GM21390 (cell line): ENCODE measurements at regions not wholly inside any gene's neighbourhood (a gene's known extent, or its start where the extent isn't known, plus 50 kb on each side); places are given as distances from the start of the nearest gene placed in this dataset.
"Not testable (repeated sequence)": the region's sequence is repeated elsewhere in the genome, so short reads cannot be mapped to it uniquely, and the experiment has no call there.

Experiments
- ATAC-seq: cut with Tn5 transposase; IDR thresholded peaks from one replicate; pipeline ENCODE4 v1.9.1; 2021; ENCODE audit not compliant: unreplicated experiment

GRCh38 chr13:66074018-66074615 lies 1156.0 kb downstream of the PCDH9 start:
- no peak for ATAC-seq

DNA sequence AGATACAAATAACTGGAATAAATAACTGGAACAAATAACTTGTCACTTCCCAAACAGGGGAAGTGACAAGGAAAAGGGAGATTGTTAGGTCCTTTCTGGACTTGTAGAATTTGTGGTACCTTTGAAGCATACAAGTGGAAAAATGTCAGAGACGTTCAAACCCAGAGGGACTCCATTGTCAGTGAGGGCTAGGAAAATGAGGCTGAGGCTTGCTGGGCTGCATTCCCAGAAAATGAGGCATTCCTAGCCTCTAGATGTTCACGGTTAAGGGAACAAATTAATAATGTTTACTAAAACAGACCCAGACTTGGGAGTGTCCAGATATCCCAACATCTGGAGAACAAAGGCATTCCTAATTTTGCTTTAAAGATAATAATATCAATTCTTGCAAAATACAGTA lies 1158.0 kb downstream of the PCDH9 start:
- not testable (repeated sequence) for ATAC-seq

DNA sequence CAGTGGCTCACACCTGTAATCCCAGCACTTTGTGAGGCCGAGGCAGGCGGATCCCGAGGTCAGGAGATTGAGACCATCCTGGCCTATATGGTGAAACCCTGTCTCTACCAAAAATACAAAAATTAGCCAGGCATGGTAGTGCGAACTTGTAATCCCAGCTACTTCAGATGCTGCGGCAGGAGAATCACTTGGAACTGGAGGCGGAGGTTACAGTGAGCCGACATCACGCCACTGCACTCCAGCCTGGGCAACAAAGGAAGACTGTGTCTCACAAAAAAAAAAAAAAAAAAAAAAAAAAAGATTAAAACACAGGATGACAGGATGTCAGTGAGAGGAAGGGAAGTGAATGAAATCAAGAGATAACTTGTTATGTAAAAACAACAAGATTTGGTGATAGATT lies 1158.5 kb downstream of the PCDH9 start:
- no peak for ATAC-seq

DNA sequence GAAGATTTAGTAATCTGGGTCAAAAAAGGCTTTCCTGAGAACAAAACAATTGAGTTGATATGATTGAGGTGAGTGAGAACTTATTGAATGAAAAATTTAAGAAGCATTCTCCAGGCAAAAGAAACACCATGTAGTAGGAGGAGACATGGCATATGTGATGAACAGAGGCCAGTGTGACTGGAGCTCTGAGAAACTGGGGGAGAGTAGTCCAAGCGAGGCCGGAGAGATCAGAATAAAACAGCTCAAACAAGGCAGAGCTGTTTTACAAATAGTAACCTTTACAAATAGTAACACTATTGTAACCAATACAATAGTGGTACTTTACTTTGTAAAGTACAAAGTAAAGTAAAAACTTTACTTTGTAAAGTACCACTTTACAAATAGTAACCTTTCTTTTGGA lies 1159.1 kb downstream of the PCDH9 start:
- ATAC-seq = no peak

- ATAC-seq = no peak
These were observed 1160.6 kb downstream of the PCDH9 start for GRCh38 chr13:66069570-66069969.

DNA sequence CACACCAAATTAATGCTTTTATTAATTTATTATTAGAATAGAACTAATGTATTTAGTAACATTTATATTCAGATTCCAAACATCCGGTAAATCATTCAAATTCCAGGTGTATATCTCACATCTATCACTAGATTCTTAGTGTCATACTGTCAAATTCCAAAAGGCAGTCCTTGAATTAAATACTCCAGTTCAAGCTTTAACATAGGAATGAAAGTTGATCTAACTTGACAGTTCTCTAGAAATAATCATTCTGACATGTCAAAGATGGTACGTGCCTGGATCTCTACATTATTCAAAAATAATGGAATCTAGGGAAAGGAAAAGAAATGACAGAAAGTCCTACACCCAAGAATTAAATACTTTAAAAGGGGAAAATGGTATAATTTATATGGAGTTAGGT lies 1161.5 kb downstream of the PCDH9 start:
- ATAC-seq = no peak

- ATAC-seq = no peak
These were observed 1181.2 kb downstream of the PCDH9 start for GRCh38 chr13:66048888-66049287.

DNA sequence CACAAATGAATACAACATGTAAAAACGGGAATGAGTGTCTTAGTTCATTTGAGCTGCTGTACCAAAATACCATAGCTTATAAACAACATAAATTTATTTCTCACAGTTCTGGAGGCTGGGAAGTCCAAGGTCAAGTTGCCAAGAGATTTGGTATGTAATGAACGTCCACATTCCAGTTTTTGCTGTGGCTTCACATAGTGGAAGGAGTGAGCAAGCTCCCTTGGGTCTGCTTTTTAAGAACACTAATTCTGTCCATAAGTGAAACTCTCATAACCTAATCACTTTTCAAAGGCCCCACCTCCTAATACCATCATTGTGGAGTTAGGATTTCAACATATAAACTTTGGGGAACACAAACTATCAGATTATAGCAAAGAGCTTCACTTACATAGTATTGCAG lies 1189.6 kb downstream of the PCDH9 start:
- no peak for ATAC-seq

- ATAC-seq = no peak
These were observed 1193.0 kb downstream of the PCDH9 start for GRCh38 chr13:66037096-66037495.

DNA sequence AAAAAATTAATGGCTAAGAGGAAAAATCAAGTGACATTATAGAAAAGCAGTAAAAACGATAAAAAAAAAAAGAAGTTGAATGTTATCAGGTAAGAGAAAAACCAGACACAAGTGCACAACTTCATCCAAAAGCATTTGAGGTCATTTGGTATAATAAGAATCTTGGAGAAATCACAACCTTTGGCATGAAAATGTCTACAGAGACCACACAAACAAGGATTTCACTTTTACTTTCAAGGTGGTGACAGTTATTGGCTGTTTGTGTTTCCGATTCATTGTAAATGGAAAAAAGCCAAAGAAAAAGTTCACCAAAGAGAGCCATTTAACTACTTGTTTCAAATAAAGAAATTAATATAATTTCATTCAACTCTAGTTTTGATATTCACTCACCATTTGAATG lies 1193.5 kb downstream of the PCDH9 start:
- no peak for ATAC-seq

- no peak for ATAC-seq
These were observed 1194.0 kb downstream of the PCDH9 start for GRCh38 chr13:66036024-66036614.

DNA sequence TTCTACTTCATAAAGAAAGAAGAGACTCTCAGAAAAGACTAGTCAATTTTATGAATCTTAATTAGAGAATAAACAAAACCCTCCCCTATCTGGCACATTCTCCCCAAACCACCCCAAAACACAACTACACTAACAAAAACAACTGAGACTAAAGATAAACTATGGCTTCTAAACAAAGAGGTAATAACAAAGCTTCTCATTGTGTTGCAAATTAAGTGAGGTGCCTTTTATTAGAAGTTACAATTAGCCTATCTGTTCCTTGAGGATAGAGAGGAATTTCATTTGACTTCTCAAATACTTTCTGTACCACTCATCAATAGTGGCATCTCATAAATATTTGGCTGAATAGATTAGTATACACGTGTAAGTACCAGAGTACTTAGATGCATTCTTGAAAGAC lies 1196.2 kb downstream of the PCDH9 start:
- ATAC-seq = no peak

DNA sequence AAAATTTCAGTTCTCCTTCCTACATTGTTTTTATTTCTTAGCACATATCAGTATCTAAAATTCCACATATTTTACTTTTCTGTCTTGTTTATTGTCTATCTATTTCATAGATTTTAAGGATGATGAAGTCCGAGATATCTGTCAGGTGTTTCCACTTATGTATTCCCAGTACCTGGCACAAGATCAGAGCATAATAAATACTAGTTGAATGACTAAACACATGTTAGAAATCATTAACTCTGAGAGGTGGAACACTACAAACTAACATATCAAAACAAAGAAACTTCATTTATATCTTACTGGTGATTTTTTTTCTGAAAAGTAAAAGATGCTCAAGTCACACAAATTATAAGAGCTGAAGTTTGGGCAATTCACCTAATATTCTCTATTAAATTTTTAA lies 1208.3 kb downstream of the PCDH9 start:
- no peak for ATAC-seq

DNA sequence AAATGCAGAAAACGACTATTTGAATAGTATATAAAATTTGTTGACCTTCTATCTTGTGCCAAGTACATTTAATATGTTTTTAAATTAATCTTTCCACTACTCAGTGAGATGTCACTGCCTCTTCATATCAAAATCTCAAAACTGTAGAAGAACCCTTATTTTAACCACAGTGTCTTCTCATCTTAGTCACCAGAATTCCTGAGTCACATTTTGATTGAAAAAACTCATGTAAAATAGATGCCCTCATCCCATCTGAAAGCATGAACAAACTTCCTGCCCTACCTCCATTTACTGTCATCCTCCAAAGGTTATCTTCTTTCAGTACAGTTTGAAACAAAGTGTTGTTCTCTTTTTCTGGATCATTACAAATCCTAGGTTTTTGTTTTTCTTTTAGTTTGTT lies 1215.4 kb downstream of the PCDH9 start:
- ATAC-seq = no peak

GRCh38 chr13:66009241-66009640 lies 1220.9 kb downstream of the PCDH9 start:
- no peak for ATAC-seq

DNA sequence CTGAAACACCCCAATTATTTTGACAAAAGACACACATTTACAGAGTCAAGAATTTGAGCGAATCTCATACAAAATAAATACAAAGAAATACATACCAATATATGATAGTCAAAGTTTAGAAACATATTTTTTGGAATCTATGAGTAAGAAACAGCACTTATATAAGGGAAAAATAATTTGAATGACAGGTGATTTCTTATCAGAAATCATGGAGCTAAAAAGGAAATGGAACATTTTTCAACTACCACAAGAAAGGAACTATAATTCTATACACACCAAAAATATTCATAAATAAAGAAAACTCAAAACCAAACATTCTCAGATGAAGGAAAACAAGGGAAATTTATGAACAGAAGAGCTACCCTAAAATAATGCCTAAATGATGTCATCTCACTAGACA lies 1226.6 kb downstream of the PCDH9 start:
- ATAC-seq = no peak

DNA sequence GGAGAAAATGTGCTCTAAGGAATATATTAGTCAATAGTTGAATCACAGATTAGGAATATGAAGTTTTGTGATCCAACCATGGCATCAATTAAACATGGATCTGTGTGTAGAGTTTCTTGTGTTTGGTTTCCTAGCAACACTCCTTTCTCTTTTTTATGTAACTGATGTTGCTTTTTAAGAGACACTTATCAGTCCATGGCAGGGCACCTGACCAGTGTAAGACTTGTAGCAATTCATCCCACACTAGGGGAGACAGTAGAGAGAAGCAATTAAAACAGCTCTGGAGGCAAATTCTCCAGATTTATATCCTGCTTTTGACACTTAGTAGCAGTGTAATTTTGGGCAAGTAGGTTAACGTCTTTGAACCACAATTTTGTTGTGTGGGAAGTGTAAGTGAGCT lies 1229.0 kb downstream of the PCDH9 start:
- no peak for ATAC-seq

GRCh38 chr13:65999411-65999810 lies 1230.7 kb downstream of the PCDH9 start:
- no peak for ATAC-seq

DNA sequence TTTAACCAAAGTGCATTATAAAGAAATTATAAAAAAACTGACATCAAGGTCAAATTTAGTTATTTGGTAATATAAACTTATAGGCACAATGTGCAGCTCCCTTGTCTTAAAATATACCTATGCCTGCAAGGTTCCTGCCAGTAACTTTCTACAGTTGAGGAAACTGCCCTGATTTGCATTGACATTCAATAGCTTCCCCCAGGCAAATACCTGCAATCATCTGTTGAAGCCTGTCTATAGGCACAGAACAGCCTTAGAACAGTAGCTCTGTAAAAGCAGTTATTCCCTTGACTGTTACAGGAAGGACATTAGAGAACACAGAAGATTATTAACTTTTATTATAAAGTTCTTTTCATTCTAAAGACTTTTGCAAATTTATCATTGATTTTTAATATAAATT lies 1239.5 kb downstream of the PCDH9 start:
- no peak for ATAC-seq

GRCh38 chr13:65985612-65986011 lies 1244.5 kb downstream of the PCDH9 start:
- ATAC-seq = no peak

GRCh38 chr13:65977525-65977924 lies 1252.6 kb downstream of the PCDH9 start:
- no peak for ATAC-seq

DNA sequence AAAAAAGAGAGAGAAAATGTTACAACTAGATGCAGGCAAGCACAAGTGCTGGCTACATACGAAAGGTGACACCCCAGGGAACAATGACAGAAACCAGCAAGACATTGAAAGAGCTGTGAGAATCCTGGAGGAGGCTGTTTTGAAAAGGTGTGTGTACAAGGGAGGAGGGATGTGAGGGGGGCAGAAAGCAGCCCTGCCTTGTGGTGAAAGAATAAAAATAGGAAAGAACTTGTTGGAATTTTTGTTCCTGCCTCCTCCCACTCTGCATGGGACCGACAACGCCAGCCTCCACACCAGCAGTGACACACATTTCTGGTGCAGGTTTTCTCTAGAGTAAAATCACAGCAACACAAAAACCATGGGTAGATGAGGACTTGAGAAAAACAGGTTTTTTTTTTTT lies 1258.6 kb downstream of the PCDH9 start:
- no peak for ATAC-seq

DNA sequence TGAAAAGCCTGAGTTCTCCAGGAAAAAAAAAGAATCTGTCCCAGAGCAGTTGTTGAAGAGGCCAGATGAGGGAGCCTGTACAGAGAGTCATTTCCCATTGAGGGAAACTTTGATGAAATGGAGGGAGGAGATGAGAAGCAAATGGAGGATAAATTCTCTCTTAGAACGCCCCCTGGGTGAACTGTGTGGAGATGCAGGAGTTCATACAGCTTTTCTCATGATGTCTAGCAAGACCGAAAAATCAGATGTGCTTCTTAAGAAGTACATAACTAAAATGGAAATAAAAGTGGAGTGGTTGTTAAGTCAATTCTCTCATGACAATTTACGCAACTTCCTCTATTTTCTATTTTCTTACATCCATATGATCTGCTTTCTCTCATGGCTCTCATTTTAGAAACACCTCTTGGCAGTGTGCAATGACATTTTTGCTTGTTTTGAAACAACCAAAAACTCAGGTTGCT lies 1263.1 kb downstream of the PCDH9 start:
- peak; percentile 64 for ATAC-seq
